ENCODE measurements at regions not wholly inside any gene's neighbourhood (a gene's known extent, or its start where the extent isn't known, plus 50 kb on each side); places are given as distances from the start of the nearest gene placed in this dataset.

DNA sequence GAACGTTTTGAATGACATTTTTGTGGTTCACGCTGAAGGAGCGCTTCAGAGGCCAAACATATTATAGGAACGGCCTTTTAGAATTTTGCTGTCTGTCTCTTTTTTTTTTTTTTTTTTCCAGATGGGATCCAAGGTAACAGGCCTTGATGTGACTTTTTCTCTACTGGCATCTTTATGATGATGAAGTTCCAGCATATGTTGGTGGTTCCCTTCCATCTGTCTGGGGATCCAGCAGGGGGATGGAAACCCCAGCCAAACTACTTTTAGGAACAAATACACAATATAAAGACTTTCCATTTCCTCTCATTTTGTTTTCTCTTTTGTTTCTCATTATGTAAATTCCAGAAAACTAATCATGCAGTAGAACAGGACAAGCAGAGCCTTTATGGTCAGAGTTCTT lies 239.3 kb upstream of the PRICKLE1 start:
- TF ChIP-seq, protein P1, sequence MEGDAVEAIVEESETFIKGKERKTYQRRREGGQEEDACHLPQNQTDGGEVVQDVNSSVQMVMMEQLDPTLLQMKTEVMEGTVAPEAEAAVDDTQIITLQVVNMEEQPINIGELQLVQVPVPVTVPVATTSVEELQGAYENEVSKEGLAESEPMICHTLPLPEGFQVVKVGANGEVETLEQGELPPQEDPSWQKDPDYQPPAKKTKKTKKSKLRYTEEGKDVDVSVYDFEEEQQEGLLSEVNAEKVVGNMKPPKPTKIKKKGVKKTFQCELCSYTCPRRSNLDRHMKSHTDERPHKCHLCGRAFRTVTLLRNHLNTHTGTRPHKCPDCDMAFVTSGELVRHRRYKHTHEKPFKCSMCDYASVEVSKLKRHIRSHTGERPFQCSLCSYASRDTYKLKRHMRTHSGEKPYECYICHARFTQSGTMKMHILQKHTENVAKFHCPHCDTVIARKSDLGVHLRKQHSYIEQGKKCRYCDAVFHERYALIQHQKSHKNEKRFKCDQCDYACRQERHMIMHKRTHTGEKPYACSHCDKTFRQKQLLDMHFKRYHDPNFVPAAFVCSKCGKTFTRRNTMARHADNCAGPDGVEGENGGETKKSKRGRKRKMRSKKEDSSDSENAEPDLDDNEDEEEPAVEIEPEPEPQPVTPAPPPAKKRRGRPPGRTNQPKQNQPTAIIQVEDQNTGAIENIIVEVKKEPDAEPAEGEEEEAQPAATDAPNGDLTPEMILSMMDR (conservative IDR thresholded peaks at IDR 0.05; ENCODE audit: low read depth, low read length) = no peak
- no peak for TF ChIP-seq EZH2 (IDR thresholded peaks at IDR 0.05; ENCODE audit: low read length, unreplicated experiment)

All from PC-3 (cell line).